Body of pancreas (tissue), 4 donors: ENCODE measurements at regions not wholly inside any gene's neighbourhood (a gene's known extent, or its start where the extent isn't known, plus 50 kb on each side); places are given as distances from the start of the nearest gene placed in this dataset.

Experiments
- ATAC-seq: fragments of 150-250 bp; one replicate; pipeline ENCODE4 v1.9.1; 2016
- DNase-seq, 4 donors: peaks; one replicate each; pipeline ENCODE4 v3.0.0-alpha.2; 2019
- H3K27ac ChIP-seq, 4 donors: fragments of 200-600 bp; sonication (generic); 1 replicate in 3 of 4; 2 replicates in 1 of 4; pipeline versions ENCODE4 v1.5.1 to v1.6.1; 2016 to 2019; ENCODE audit warnings: mild to moderate bottlenecking in 1 of 4, mixed read lengths in 1 of 4, moderate library complexity in 1 of 4
- H3K27me3 ChIP-seq, 2 donors: fragments of 200-600 bp; sonication (generic); one replicate each; pipeline ENCODE4 v1.6.0; 2016; ENCODE audit warnings: mild to moderate bottlenecking in 1 of 2
- H3K36me3 ChIP-seq, 2 donors: fragments of 200-600 bp; sonication (generic); replicated peaks in 1 of 2; 2 replicates each; pipeline ENCODE4 v1.5.1; 2016; ENCODE audit warnings: low read depth in 2 of 2; ENCODE audit not compliant: insufficient read depth in 1 of 2
- H3K4me1 ChIP-seq: fragments of 200-600 bp; sonication (generic); one replicate; pipeline ENCODE4 v1.6.0; 2016
- H3K4me3 ChIP-seq, 2 donors: fragments of 200-600 bp; sonication (generic); 1 replicate in 1 of 2; 2 replicates in 1 of 2; pipeline ENCODE4 v1.5.1; 2016 to 2019
- H3K9me3 ChIP-seq, 3 donors: fragments of 200-600 bp; sonication (generic); 1 replicate in 2 of 3; 2 replicates in 1 of 3; pipeline ENCODE4 v1.5.1; 2016
- CTCF ChIP-seq, 7 experiments: fragments of 450-650 bp in 4 of 7; fragments of 200-600 bp in 3 of 7; sonication (generic) in 3 of 7; IDR thresholded peaks; one replicate each; pipeline ENCODE4 v1.5.1; 2016 to 2019; ENCODE audit warnings: antibody characterized with exemption in 7 of 7
- POLR2A ChIP-seq, 3 donors: fragments of 450-650 bp; IDR thresholded peaks; one replicate each; pipeline ENCODE4 v1.6.1; 2016; ENCODE audit warnings: antibody characterized with exemption in 3 of 3, mild to moderate bottlenecking in 2 of 3
- WGBS, 2 donors: methylation state at CpG; one replicate each; pipeline ENCODE4 v1.1.5; 2017; 5-methylcytosine and 5-hydroxymethylcytosine counted together
- intact Hi-C: fragments of 100-400 bp; cut with DNase I; formaldehyde crosslinking; loops from one replicate; pipeline ENCODE4 v1.15.1; 2023

GRCh38 chr7:68288144-68288593, 1291.5 kb downstream of the TYW1 start:
- H3K36me3 ChIP-seq, result no peaks in the 10 kb centered on the region
- ATAC-seq (no peak), DNase-seq (no peak)
- no peak overlapping the region for H3K27ac ChIP-seq
- no peaks in the 10 kb centered on the region for H3K9me3 ChIP-seq
- no peaks in the 10 kb centered on the region for H3K4me1 ChIP-seq
- H3K4me3 ChIP-seq, result no peak overlapping the region
- intact Hi-C loops, result no loop called here
- WGBS, 2 donors, result 61 to 72% methylated on average over 4 of the region's 4 CpGs
- no peaks in the 10 kb centered on the region for H3K27me3 ChIP-seq
- TF ChIP-seq POLR2A (IDR thresholded peaks at IDR 0.05), result no peak
- TF ChIP-seq CTCF (IDR thresholded peaks at IDR 0.05), result no peak

GRCh38 chr7:68291710-68292109, 1295.1 kb downstream of the TYW1 start:
- no peak for ATAC-seq
- Histone ChIP-seq H3K27ac (no peak overlapping the region), H3K36me3 (no peaks in the 10 kb centered on the region), H3K4me3 (no peak overlapping the region), H3K27me3 (no peaks in the 10 kb centered on the region), H3K9me3 (no peaks in the 10 kb centered on the region), H3K4me1 (no peaks in the 10 kb centered on the region)
- DNase-seq, result no peak
- TF ChIP-seq CTCF (IDR thresholded peaks at IDR 0.05), result no peak
- TF ChIP-seq POLR2A (IDR thresholded peaks at IDR 0.05), result no peak
- intact Hi-C loops, result no loop called here

DNA sequence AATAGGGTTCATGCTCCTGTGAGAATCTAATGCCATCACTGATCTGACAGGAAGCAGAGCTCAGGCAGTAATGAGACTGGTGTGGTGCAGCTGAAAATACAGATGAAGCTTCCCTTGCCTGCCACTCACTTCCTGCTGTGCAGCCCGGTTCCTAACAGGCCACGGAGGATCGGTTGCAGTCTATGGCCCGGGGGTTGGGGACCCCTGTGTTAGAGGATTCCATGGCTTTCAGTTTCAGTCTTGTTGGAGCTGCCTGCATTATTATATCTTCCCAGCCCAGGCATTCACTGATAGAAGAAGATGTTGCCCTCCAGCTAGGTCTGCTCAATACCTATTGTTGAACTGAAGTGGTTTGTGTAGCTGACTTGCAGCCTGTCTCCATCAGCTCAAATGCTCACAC, 1298.8 kb downstream of the TYW1 start:
- Histone ChIP-seq H3K27me3 (no peaks in the 10 kb centered on the region), H3K27ac (no peak overlapping the region), H3K9me3 (no peaks in the 10 kb centered on the region), H3K36me3 (no peaks in the 10 kb centered on the region), H3K4me3 (no peak overlapping the region), H3K4me1 (no peaks in the 10 kb centered on the region)
- TF ChIP-seq POLR2A (IDR thresholded peaks at IDR 0.05) (no peak), CTCF (IDR thresholded peaks at IDR 0.05) (no peak)
- ATAC-seq (no peak), DNase-seq (no peak)
- intact Hi-C loops, result no loop called here
- 30 to 52% methylated on average over 3 to 4 of the region's 4 CpGs for WGBS, 2 donors

DNA sequence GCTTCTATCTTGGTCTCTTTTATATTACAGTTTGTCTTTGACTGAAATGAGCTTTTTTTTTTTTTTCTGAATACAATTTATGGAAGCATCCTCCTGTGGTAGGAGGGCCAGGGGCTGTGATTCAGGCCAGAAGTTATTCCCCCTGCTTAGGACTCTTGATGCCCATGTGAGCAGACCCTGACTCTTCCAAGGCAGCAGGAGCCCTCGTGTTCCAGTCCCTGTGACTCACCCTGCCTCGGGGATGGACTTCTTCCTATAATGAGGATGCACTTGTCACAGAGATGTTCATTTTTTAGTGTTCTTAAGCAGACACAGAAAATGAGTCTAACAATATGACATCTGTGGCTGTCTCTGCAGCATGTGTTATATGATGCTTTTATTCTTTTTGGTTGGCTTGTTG, 1293.7 kb upstream of the AUTS2 start:
- intact Hi-C loops, result no loop called here
- Histone ChIP-seq H3K9me3 (no peaks in the 10 kb centered on the region), H3K4me1 (no peaks in the 10 kb centered on the region), H3K36me3 (no peaks in the 10 kb centered on the region), H3K27me3 (no peaks in the 10 kb centered on the region), H3K27ac (no peak overlapping the region), H3K4me3 (no peak overlapping the region)
- WGBS, 2 donors, result 46 to 52% methylated on average over 2 of the region's 2 CpGs
- TF ChIP-seq CTCF (IDR thresholded peaks at IDR 0.05), result no peak
- no peak for TF ChIP-seq POLR2A (IDR thresholded peaks at IDR 0.05)
- no peak for DNase-seq
- ATAC-seq, result no peak

- no peak for ATAC-seq
- no peak for DNase-seq
- intact Hi-C loops, result no loop called here
- TF ChIP-seq CTCF (IDR thresholded peaks at IDR 0.05) (no peak), POLR2A (IDR thresholded peaks at IDR 0.05) (no peak)
- WGBS, 2 donors, result 65 to 66% methylated on average over 3 of the region's 3 CpGs
- Histone ChIP-seq H3K4me1 (no peaks in the 10 kb centered on the region), H3K27me3 (no peaks in the 10 kb centered on the region), H3K9me3 (no peaks in the 10 kb centered on the region), H3K27ac (no peak overlapping the region), H3K4me3 (no peak overlapping the region), H3K36me3 (no peaks in the 10 kb centered on the region)
Observed at GRCh38 chr7:68306692-68307107, 1291.6 kb upstream of the AUTS2 start.
